Astrocyte (in vitro differentiated cells and primary cell): ENCODE measurements at regions not wholly inside any gene's neighbourhood (a gene's known extent, or its start where the extent isn't known, plus 50 kb on each side); places are given as distances from the start of the nearest gene placed in this dataset.

Source experiments
- DNase-seq: peaks from one replicate; pipeline ENCODE4 v3.0.0-alpha.2; 2010; ENCODE audit warnings: low read depth
- FAIRE-seq: peaks from 2 replicates; lab custom pipeline; 2011; peaks lifted over from hg19 to GRCh38; lab: Jason Lieb, UNC
- H2AFZ ChIP-seq: 2 replicates; pipeline ENCODE4 v1.6.0; 2012; ENCODE audit warnings: low read depth, low read length, inconsistent platforms
- H3K27ac ChIP-seq: 2 replicates; pipeline ENCODE4 v1.5.1; 2011; ENCODE audit warnings: low read depth, low read length, inconsistent platforms
- H3K27me3 ChIP-seq: 2 replicates; pipeline ENCODE4 v1.6.0; 2011; ENCODE audit warnings: low read length, inconsistent platforms; ENCODE audit not compliant: insufficient read depth
- H3K36me3 ChIP-seq: 2 replicates; pipeline ENCODE4 v1.5.1; 2011; ENCODE audit warnings: low read length, inconsistent platforms; ENCODE audit not compliant: insufficient read depth
- H3K4me1 ChIP-seq: 2 replicates; pipeline ENCODE4 v1.5.1; 2011; ENCODE audit warnings: low read length, inconsistent platforms; ENCODE audit not compliant: insufficient read depth
- H3K4me2 ChIP-seq: 2 replicates; pipeline ENCODE4 v1.6.0; 2012; ENCODE audit warnings: low read length, inconsistent platforms
- H3K4me3 ChIP-seq: 2 replicates; pipeline ENCODE4 v1.5.1; 2011; ENCODE audit warnings: low read depth, mild to moderate bottlenecking, low read length, inconsistent platforms; ENCODE audit not compliant: insufficient read depth
- H3K79me2 ChIP-seq: 2 replicates; pipeline ENCODE4 v1.6.0; 2012; ENCODE audit warnings: mild to moderate bottlenecking, low read length, inconsistent platforms; ENCODE audit not compliant: insufficient read depth
- H3K9ac ChIP-seq: 2 replicates; pipeline ENCODE4 v1.6.0; 2012; ENCODE audit warnings: mild to moderate bottlenecking, low read length, inconsistent platforms
- H3K9me3 ChIP-seq: 2 replicates; pipeline ENCODE4 v1.5.1; 2012; ENCODE audit warnings: low read depth, mild to moderate bottlenecking, low read length, inconsistent platforms; ENCODE audit not compliant: insufficient read depth
- H4K20me1 ChIP-seq: 2 replicates; pipeline ENCODE4 v1.6.0; 2012; ENCODE audit warnings: low read length, inconsistent platforms; ENCODE audit not compliant: insufficient read depth
- H3K27ac Mint-ChIP-seq: one replicate; pipeline ENCODE4 v1.8.0; 2021; ENCODE audit warnings: mild to moderate bottlenecking, mixed read lengths; ENCODE audit not compliant: unreplicated experiment
- H3K27me3 Mint-ChIP-seq: one replicate; pipeline ENCODE4 v1.8.0; 2021; ENCODE audit warnings: low read depth, mixed read lengths; ENCODE audit not compliant: unreplicated experiment
- H3K36me3 Mint-ChIP-seq: one replicate; pipeline ENCODE4 v1.8.0; 2021; ENCODE audit warnings: low read depth, mixed read lengths; ENCODE audit not compliant: unreplicated experiment
- H3K4me1 Mint-ChIP-seq: one replicate; pipeline ENCODE4 v1.8.0; 2021; ENCODE audit warnings: low read depth, mixed read lengths; ENCODE audit not compliant: unreplicated experiment
- H3K4me3 Mint-ChIP-seq: one replicate; pipeline ENCODE4 v1.8.0; 2021; ENCODE audit warnings: mild to moderate bottlenecking, moderate library complexity, mixed read lengths; ENCODE audit not compliant: unreplicated experiment
- H3K9me3 Mint-ChIP-seq: one replicate; pipeline ENCODE4 v1.8.0; 2021; ENCODE audit warnings: mild to moderate bottlenecking, mixed read lengths; ENCODE audit not compliant: unreplicated experiment
- EZH2 ChIP-seq: IDR thresholded peaks from 2 replicates; pipeline ENCODE4 v1.6.1; 2012; ENCODE audit warnings: mild to moderate bottlenecking, low read length, inconsistent platforms; ENCODE audit not compliant: insufficient read depth
- TF ChIP-seq, protein P1 (sequence below): IDR thresholded peaks from 2 replicates; pipeline ENCODE4 v1.5.1; 2011; ENCODE audit warnings: low read depth, mild to moderate bottlenecking, inconsistent platforms, low read length, moderate library complexity; ENCODE audit not compliant: insufficient read depth

DNA sequence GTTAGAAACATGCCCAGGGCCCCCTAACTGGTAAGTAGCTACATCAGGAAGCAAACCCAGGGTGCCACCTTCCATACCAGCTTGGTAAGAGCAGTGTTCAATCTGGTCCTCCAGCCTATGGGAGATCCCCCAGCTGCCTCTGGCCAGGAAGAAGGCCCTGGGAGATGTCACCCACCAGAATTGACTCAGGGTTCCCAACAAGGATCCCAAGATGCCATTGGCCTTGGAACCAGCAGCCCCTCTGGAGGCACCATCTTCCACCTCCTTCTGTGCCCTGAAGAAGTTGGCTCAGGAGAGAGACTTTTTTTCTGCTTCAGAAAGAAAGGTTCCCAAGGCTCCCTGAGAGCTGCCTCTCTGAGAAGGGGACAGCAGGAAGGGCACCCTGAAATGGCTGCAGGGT is 56.6 kb upstream of the IL17B start:
- H3K9ac ChIP-seq, result no peak overlapping the region
- DNase-seq (no peak), FAIRE-seq (no peak)
- peaks cover 24% of the 10 kb centered on the region for H3K4me1 Mint-ChIP-seq
- H3K4me3 Mint-ChIP-seq, result no peak overlapping the region
- H3K27me3 Mint-ChIP-seq, result no peaks in the 10 kb centered on the region
- H3K36me3 ChIP-seq, result peaks cover 9% of the 10 kb centered on the region
- peaks cover 6% of the 10 kb centered on the region for H3K4me1 ChIP-seq
- H3K4me2 ChIP-seq, result no peak overlapping the region
- H3K9me3 Mint-ChIP-seq, result no peaks in the 10 kb centered on the region
- H3K27me3 ChIP-seq, result no peaks in the 10 kb centered on the region
- H3K9me3 ChIP-seq, result no peaks in the 10 kb centered on the region
- H4K20me1 ChIP-seq, result peaks cover 15% of the 10 kb centered on the region
- H3K27ac Mint-ChIP-seq, result no peak overlapping the region
- H3K79me2 ChIP-seq, result no peaks in the 10 kb centered on the region
- no peak overlapping the region for H3K27ac ChIP-seq
- peaks cover 5% of the 10 kb centered on the region for H3K36me3 Mint-ChIP-seq
- TF ChIP-seq, protein P1, sequence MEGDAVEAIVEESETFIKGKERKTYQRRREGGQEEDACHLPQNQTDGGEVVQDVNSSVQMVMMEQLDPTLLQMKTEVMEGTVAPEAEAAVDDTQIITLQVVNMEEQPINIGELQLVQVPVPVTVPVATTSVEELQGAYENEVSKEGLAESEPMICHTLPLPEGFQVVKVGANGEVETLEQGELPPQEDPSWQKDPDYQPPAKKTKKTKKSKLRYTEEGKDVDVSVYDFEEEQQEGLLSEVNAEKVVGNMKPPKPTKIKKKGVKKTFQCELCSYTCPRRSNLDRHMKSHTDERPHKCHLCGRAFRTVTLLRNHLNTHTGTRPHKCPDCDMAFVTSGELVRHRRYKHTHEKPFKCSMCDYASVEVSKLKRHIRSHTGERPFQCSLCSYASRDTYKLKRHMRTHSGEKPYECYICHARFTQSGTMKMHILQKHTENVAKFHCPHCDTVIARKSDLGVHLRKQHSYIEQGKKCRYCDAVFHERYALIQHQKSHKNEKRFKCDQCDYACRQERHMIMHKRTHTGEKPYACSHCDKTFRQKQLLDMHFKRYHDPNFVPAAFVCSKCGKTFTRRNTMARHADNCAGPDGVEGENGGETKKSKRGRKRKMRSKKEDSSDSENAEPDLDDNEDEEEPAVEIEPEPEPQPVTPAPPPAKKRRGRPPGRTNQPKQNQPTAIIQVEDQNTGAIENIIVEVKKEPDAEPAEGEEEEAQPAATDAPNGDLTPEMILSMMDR, result no peak
- TF ChIP-seq EZH2, result no peak
- H2AFZ ChIP-seq, result no peak overlapping the region
- H3K4me3 ChIP-seq, result no peak overlapping the region

DNA sequence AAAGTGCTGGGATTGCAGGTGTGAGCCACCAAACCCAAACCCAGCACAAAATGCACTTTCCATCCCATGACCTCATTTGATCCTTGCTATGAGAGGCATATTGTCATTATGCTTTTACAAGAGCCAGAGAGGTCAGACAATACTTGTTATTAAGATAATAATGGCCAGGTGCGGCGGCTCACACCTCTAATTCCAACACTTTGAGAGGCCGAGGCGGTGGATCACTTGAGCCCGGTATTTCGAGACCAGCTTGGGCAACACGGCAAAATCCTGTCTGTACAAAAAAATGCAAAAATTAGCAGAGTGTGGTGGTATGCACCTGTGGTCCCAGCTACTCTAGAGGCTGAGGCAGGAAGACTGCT is 55.9 kb upstream of the IL17B start:
- Histone ChIP-seq H3K27me3 (no peaks in the 10 kb centered on the region), H3K4me1 (peaks cover 4% of the 10 kb centered on the region), H3K27ac (no peak overlapping the region), H3K4me2 (no peak overlapping the region), H3K9me3 (no peaks in the 10 kb centered on the region), H3K9ac (no peak overlapping the region), H4K20me1 (peaks cover 22% of the 10 kb centered on the region), H2AFZ (no peak overlapping the region), H3K4me3 (no peak overlapping the region), H3K79me2 (no peaks in the 10 kb centered on the region), H3K36me3 (peaks cover 13% of the 10 kb centered on the region)
- H3K36me3 Mint-ChIP-seq, result peaks cover 7% of the 10 kb centered on the region
- no peak for DNase-seq
- H3K4me1 Mint-ChIP-seq, result peaks cover 24% of the 10 kb centered on the region
- no peaks in the 10 kb centered on the region for H3K9me3 Mint-ChIP-seq
- H3K4me3 Mint-ChIP-seq, result no peak overlapping the region
- H3K27me3 Mint-ChIP-seq, result no peaks in the 10 kb centered on the region
- FAIRE-seq, result no peak
- TF ChIP-seq EZH2, result no peak
- TF ChIP-seq, protein P1, result no peak
- peak overlapping the region; percentile 26 for H3K27ac Mint-ChIP-seq

DNA sequence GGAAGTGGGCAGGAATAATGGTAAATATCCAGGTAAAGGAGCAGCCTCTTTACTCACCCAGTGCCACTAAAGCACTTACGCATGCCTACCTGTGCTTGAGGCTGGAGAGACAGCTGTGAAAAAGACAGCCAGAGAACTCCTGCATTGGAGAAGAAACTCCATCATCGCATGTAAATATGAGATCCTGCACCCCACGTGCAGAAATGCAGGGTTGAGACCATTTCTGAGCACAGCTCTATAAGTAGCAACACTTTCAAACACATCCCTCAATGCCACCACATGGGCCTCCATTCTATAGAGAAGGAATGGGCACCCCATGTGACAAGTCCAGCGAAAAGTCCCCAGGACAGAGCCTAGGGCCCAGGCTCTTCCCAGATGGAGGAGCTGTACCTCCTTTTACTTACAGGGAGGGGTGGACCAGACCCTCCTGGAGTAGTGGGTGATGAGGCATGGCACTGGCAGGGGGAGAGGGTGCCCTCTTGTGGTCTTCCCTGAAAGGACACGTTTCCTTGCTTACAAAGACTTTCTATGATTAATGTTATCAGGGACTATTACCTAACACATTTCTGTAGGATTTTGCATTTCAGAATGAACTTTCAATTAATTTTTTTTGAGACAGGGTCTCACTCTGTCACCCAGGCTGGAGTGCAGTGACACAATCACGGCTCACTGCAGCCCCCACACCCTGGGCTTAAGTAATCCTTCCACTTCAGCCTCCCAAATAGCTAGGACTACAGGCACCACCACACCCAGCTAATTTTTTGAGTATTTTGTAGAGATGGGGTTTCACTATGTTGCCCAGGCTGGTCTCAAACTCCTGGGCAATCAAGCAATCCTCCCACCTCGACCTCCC is 55.3 kb upstream of the IL17B start:
- no peaks in the 10 kb centered on the region for H3K27me3 ChIP-seq
- H3K4me2 ChIP-seq, result no peak overlapping the region
- Mint-ChIP-seq H3K4me1 (peaks cover 20% of the 10 kb centered on the region), H3K27me3 (no peaks in the 10 kb centered on the region), H3K27ac (peak overlapping the region; percentile 26), H3K36me3 (peaks cover 11% of the 10 kb centered on the region), H3K9me3 (no peaks in the 10 kb centered on the region), H3K4me3 (peak overlapping the region; percentile 34)
- peaks cover 27% of the 10 kb centered on the region for H4K20me1 ChIP-seq
- no peak overlapping the region for H3K9ac ChIP-seq
- H3K9me3 ChIP-seq, result no peaks in the 10 kb centered on the region
- FAIRE-seq, result peak; percentile 50
- no peak overlapping the region for H2AFZ ChIP-seq
- H3K36me3 ChIP-seq, result peaks cover 19% of the 10 kb centered on the region
- TF ChIP-seq, protein P1, result peak; percentile 89
- TF ChIP-seq EZH2, result no peak
- no peak overlapping the region for H3K4me3 ChIP-seq
- no peaks in the 10 kb centered on the region for H3K4me1 ChIP-seq
- no peak overlapping the region for H3K27ac ChIP-seq
- H3K79me2 ChIP-seq, result no peaks in the 10 kb centered on the region
- DNase-seq, result peak; percentile 59
